ENCODE measurements at regions not wholly inside any gene's neighbourhood (a gene's known extent, or its start where the extent isn't known, plus 50 kb on each side); places are given as distances from the start of the nearest gene placed in this dataset.

DNA sequence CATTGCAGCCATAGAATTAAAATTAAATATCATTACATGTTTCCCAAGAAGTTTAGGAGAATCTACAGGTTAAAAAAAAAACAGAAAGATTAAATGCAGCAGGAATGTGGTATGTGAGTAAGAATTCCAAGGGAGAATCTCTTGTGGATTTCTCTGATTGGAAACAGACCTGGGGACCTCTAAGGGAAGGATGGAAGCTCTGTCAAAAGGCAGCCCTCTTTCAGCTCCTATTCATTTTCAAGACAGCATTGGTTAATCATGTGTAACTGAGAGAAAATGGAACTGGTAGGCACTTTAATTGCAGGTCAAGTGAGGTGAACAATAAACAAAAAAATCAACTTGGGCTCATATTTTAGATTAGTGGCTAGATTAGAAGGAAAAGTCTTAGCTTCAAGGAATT, 81.4 kb upstream of the MTPN start:
- no peak for TF ChIP-seq SIN3A (IDR thresholded peaks at IDR 0.05; ENCODE audit: borderline replicate concordance, insufficient read depth, low read depth, low read length)
- TF ChIP-seq, protein P1, sequence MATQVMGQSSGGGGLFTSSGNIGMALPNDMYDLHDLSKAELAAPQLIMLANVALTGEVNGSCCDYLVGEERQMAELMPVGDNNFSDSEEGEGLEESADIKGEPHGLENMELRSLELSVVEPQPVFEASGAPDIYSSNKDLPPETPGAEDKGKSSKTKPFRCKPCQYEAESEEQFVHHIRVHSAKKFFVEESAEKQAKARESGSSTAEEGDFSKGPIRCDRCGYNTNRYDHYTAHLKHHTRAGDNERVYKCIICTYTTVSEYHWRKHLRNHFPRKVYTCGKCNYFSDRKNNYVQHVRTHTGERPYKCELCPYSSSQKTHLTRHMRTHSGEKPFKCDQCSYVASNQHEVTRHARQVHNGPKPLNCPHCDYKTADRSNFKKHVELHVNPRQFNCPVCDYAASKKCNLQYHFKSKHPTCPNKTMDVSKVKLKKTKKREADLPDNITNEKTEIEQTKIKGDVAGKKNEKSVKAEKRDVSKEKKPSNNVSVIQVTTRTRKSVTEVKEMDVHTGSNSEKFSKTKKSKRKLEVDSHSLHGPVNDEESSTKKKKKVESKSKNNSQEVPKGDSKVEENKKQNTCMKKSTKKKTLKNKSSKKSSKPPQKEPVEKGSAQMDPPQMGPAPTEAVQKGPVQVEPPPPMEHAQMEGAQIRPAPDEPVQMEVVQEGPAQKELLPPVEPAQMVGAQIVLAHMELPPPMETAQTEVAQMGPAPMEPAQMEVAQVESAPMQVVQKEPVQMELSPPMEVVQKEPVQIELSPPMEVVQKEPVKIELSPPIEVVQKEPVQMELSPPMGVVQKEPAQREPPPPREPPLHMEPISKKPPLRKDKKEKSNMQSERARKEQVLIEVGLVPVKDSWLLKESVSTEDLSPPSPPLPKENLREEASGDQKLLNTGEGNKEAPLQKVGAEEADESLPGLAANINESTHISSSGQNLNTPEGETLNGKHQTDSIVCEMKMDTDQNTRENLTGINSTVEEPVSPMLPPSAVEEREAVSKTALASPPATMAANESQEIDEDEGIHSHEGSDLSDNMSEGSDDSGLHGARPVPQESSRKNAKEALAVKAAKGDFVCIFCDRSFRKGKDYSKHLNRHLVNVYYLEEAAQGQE (IDR thresholded peaks at IDR 0.05; ENCODE audit: insufficient read depth in 1 of 2, low read depth in 2 of 2, low read length in 1 of 2): no peak
- TF ChIP-seq POLR2AphosphoS5 (IDR thresholded peaks at IDR 0.05; ENCODE audit: low read depth, low read length): no peak
- no peak for TF ChIP-seq CTCF (IDR thresholded peaks at IDR 0.05)
- TF ChIP-seq TCF7L2 (IDR thresholded peaks at IDR 0.05; ENCODE audit: low read depth, low read length): no peak
- H3K9me3 ChIP-seq (ENCODE audit: control insufficient read depth, insufficient read depth, low read depth, low read length): no peaks in the 10 kb centered on the region
- DNase-seq (ENCODE audit: low read depth, low spot score): no peak
- no TSS peak for BruUV-seq (replicated peaks)
- H3K27ac ChIP-seq (ENCODE audit: low read length): no peak overlapping the region
- H3K27me3 ChIP-seq (ENCODE audit: control insufficient read depth, insufficient read depth, low read length): no peaks in the 10 kb centered on the region
- no peaks in the 10 kb centered on the region for H3K4me1 ChIP-seq (ENCODE audit: control insufficient read depth, insufficient read depth, low read length)
- intact Hi-C loops (cut with micrococcal nuclease; ENCODE audit: unreplicated experiment) (no loop called here), in situ Hi-C loops (cut with HindIII; ENCODE audit: low pct_unique_long_range_greater_than_20kb, low sequenced_read_pairs) (no loop called here)
- ChIA-PET CTCF (no interaction called here), POLR2A (no interaction called here)
- H3K4me3 ChIP-seq (ENCODE audit: low read depth in 2 of 2, low read length in 2 of 2): no peak overlapping the region
- no peak for ATAC-seq
- H3K36me3 ChIP-seq (ENCODE audit: control insufficient read depth, insufficient read depth, low read length): no peaks in the 10 kb centered on the region

DNA sequence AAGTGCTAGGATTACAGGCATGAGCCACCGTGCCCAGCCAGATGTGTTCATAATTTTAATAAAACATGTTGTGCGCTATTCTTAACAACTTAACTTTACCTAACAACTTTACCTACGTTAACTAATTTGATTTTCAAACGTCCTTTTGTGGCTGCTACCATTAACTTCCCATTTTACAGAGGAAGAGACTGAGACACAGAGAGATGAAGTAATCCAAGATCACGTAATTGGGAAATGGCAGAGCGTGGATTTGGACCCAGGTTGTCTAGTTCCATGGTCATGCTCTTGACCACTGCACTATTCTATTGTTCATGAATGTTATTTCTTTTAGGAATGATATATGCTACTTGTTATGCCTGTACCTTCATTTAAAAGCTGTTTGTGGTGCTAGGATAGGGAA, 80.3 kb upstream of the MTPN start:
- in situ Hi-C loops (cut with HindIII; ENCODE audit: low pct_unique_long_range_greater_than_20kb, low sequenced_read_pairs) (no loop called here), intact Hi-C loops (cut with micrococcal nuclease; ENCODE audit: unreplicated experiment) (no loop called here)
- Histone ChIP-seq H3K36me3 (ENCODE audit: control insufficient read depth, insufficient read depth, low read length) (no peaks in the 10 kb centered on the region), H3K27me3 (ENCODE audit: control insufficient read depth, insufficient read depth, low read length) (no peaks in the 10 kb centered on the region), H3K27ac (ENCODE audit: low read length) (no peak overlapping the region), H3K9me3 (ENCODE audit: control insufficient read depth, insufficient read depth, low read depth, low read length) (no peaks in the 10 kb centered on the region), H3K4me1 (ENCODE audit: control insufficient read depth, insufficient read depth, low read length) (no peaks in the 10 kb centered on the region), H3K4me3 (ENCODE audit: low read depth in 2 of 2, low read length in 2 of 2) (no peak overlapping the region)
- ChIA-PET CTCF (no interaction called here), POLR2A (interaction anchor here (0.6 kb wide), 1 partner anchor 189 kb away, joined by 7 read pairs; no protein-coding TSS in a partner anchor)
- TF ChIP-seq TCF7L2 (IDR thresholded peaks at IDR 0.05; ENCODE audit: low read depth, low read length) (no peak), CTCF (IDR thresholded peaks at IDR 0.05) (no peak), SIN3A (IDR thresholded peaks at IDR 0.05; ENCODE audit: borderline replicate concordance, insufficient read depth, low read depth, low read length) (no peak)
- no TSS peak for BruUV-seq (replicated peaks)
- ATAC-seq (no peak), DNase-seq (ENCODE audit: low read depth, low spot score) (no peak)

Measured in Panc1 (cell line).